Endothelial cell of umbilical vein (primary cell): ENCODE measurements at regions not wholly inside any gene's neighbourhood (a gene's known extent, or its start where the extent isn't known, plus 50 kb on each side); places are given as distances from the start of the nearest gene placed in this dataset.

ENCODE experiments used
- BruUV-seq: library from RNA; stranded (reverse); fragments of 400-500 nt; replicated peaks from 2 replicates; lab custom pipeline; 2021; lab: Mats Ljungman, UMichigan
- CTCF ChIA-PET: fragments of 300-600, 350-600 bp; sonication (Branson Sonifier 250); formaldehyde crosslinking; loops from one replicate; lab custom pipeline; 2021; ENCODE audit warnings: antibody characterized with exemption, inconsistent platforms; lab: Charles Lee
- POLR2A ChIA-PET: fragments of 300-600, 350-600 bp; sonication (Branson Sonifier 250); formaldehyde crosslinking; loops from one replicate; lab custom pipeline; 2021; ENCODE audit warnings: antibody characterized with exemption, inconsistent platforms; lab: Charles Lee
- DNase-seq: peaks from one replicate; pipeline ENCODE4 v3.0.0-alpha.2; 2011; ENCODE audit warnings: low read depth, low spot score
- FAIRE-seq: peaks from 2 replicates; lab custom pipeline; 2011; peaks lifted over from hg19 to GRCh38; lab: Jason Lieb, UNC
- H2AFZ ChIP-seq: 2 replicates; pipeline ENCODE4 v1.6.0; 2012; ENCODE audit warnings: low read depth, low read length, control low read depth, inconsistent platforms
- H3K27ac ChIP-seq: 2 replicates; pipeline ENCODE4 v1.5.1; 2011; ENCODE audit warnings: low read depth, mild to moderate bottlenecking, control low read depth, low read length, moderate library complexity; ENCODE audit not compliant: insufficient read depth
- H3K27me3 ChIP-seq, 2 experiments: 2 replicates each; pipeline versions ENCODE4 v1.6.0 to v1.6.1; 2011; ENCODE audit warnings: low read length in 2 of 2, mixed read lengths in 1 of 2; ENCODE audit not compliant: control insufficient read depth in 2 of 2, insufficient read depth in 2 of 2
- H3K36me3 ChIP-seq, 2 experiments: 2 replicates in 1 of 2; 3 replicates in 1 of 2; pipeline ENCODE4 v1.5.1; 2011; ENCODE audit warnings: low read length in 2 of 2, mild to moderate bottlenecking in 1 of 2, moderate library complexity in 1 of 2; ENCODE audit not compliant: control insufficient read depth in 2 of 2, insufficient read depth in 2 of 2; ENCODE audit errors: extremely low read depth in 1 of 2
- H3K4me1 ChIP-seq: 3 replicates; pipeline ENCODE4 v1.5.1; 2011; ENCODE audit warnings: mild to moderate bottlenecking, low read length; ENCODE audit not compliant: control insufficient read depth, insufficient read depth; ENCODE audit errors: extremely low read depth
- H3K4me2 ChIP-seq: 2 replicates; pipeline ENCODE4 v1.6.1; 2011; ENCODE audit warnings: low read length, control low read depth, mixed read lengths; ENCODE audit not compliant: insufficient read depth
- H3K4me3 ChIP-seq, 3 experiments: fragments of 200-600 bp in 1 of 3; sonication (generic), shearing (Covaris generic) in 1 of 3; replicated peaks in 1 of 3; 2 replicates each; pipeline ENCODE4 v1.5.1; 2011 to 2016; ENCODE audit warnings: control low read depth in 3 of 3, low read length in 3 of 3, mild to moderate bottlenecking in 2 of 3, inconsistent platforms in 1 of 3, low read depth in 1 of 3, moderate library complexity in 1 of 3; ENCODE audit not compliant: insufficient read depth in 1 of 3
- H3K79me2 ChIP-seq: 2 replicates; pipeline ENCODE4 v1.6.0; 2012; ENCODE audit warnings: low read length, inconsistent platforms; ENCODE audit not compliant: control insufficient read depth, insufficient read depth
- H3K9ac ChIP-seq: replicated peaks from 2 replicates; pipeline ENCODE3; 2011; ENCODE audit warnings: low read length, control low read depth; ENCODE audit not compliant: insufficient read depth; ENCODE audit errors: extremely low read depth
- H3K9me1 ChIP-seq: replicated peaks from 3 replicates; pipeline ENCODE4 v1.6.0; 2011; ENCODE audit warnings: mild to moderate bottlenecking, low read length; ENCODE audit not compliant: control insufficient read depth, insufficient read depth; ENCODE audit errors: extremely low read depth
- H3K9me3 ChIP-seq: replicated peaks from 2 replicates; pipeline ENCODE4 v1.5.1; 2012; ENCODE audit warnings: low read length, inconsistent platforms; ENCODE audit not compliant: control insufficient read depth, insufficient read depth
- H4K20me1 ChIP-seq: replicated peaks from 2 replicates; pipeline ENCODE3; 2011; ENCODE audit warnings: mild to moderate bottlenecking, low read length; ENCODE audit not compliant: control insufficient read depth, insufficient read depth; ENCODE audit errors: extremely low read depth
- CTCF ChIP-seq, 2 donors: IDR thresholded peaks; 1 replicate in 1 of 2; 2 replicates in 1 of 2; pipeline ENCODE4 v1.5.1; 2011; ENCODE audit warnings: low read length in 2 of 2, mild to moderate bottlenecking in 2 of 2, moderate library complexity in 2 of 2, control low read depth in 1 of 2, inconsistent platforms in 1 of 2, low read depth in 1 of 2; ENCODE audit not compliant: insufficient read depth in 1 of 2; ENCODE audit errors: extremely low read depth in 1 of 2
- EZH2 ChIP-seq: IDR thresholded peaks from 2 replicates; pipeline ENCODE4 v1.6.1; 2012; ENCODE audit warnings: borderline replicate concordance, low read depth, mild to moderate bottlenecking, moderate library complexity, low read length, inconsistent platforms; ENCODE audit not compliant: severe bottlenecking
- FOS ChIP-seq: IDR thresholded peaks from 2 replicates; pipeline ENCODE4 v1.6.1; 2011; ENCODE audit warnings: mild to moderate bottlenecking, low read length, moderate library complexity, borderline replicate concordance; ENCODE audit not compliant: insufficient read depth
- GATA2 ChIP-seq: IDR thresholded peaks from 2 replicates; pipeline ENCODE4 v1.7.0; 2011; ENCODE audit warnings: low read depth, mild to moderate bottlenecking, moderate library complexity, mixed read lengths, low read length; ENCODE audit not compliant: insufficient read length, insufficient read depth
- JUN ChIP-seq: IDR thresholded peaks from 2 replicates; pipeline ENCODE4 v1.6.1; 2011; ENCODE audit warnings: borderline replicate concordance, low read depth; ENCODE audit not compliant: insufficient read length, insufficient read depth
- MAX ChIP-seq: IDR thresholded peaks from 2 replicates; pipeline ENCODE4 v1.6.1; 2011; ENCODE audit not compliant: insufficient read depth, insufficient read length
- MYC ChIP-seq: IDR thresholded peaks from one replicate; pipeline ENCODE4 v1.6.1; 2011; ENCODE audit warnings: mild to moderate bottlenecking, low read depth, low read length
- POLR2A ChIP-seq: IDR thresholded peaks from 2 replicates; pipeline ENCODE4 v1.6.1; 2012; ENCODE audit warnings: low read depth, mild to moderate bottlenecking, control low read depth, low read length
- POLR2AphosphoS5 ChIP-seq: IDR thresholded peaks from 2 replicates; pipeline ENCODE4 v1.6.1; 2012; ENCODE audit warnings: low read depth, mild to moderate bottlenecking, control low read depth, low read length, moderate library complexity; ENCODE audit not compliant: insufficient read depth
- dilution Hi-C: fragments of 300-500 bp; cut with MboI; formaldehyde crosslinking; loops from one replicate; pipeline ENCODE4 v1.15.0; 2019; ENCODE audit warnings: low sequenced_read_pairs; ENCODE audit not compliant: extremely low pct_ligation_motif_present
- intact Hi-C: fragments of 100-400 bp; cut with micrococcal nuclease; formaldehyde crosslinking; loops from one replicate; pipeline ENCODE4 v1.10.0; 2022

GRCh38 chr18:76203552-76203951 lies 291.5 kb downstream of the ZNF516 start:
- Histone ChIP-seq H4K20me1 (no peaks in the 10 kb centered on the region), H3K4me2 (no peak overlapping the region), H3K9me1 (no peaks in the 10 kb centered on the region), H2AFZ (no peak overlapping the region), H3K4me3 (no peak overlapping the region), H3K36me3 (no peaks in the 10 kb centered on the region), H3K4me1 (no peaks in the 10 kb centered on the region), H3K9me3 (no peaks in the 10 kb centered on the region), H3K79me2 (no peaks in the 10 kb centered on the region), H3K9ac (no peak overlapping the region), H3K27me3 (no peaks in the 10 kb centered on the region), H3K27ac (no peak overlapping the region)
- no peak for TF ChIP-seq POLR2A
- TF ChIP-seq GATA2 = no peak
- no peak for TF ChIP-seq MYC
- TF ChIP-seq JUN = no peak
- no peak for TF ChIP-seq MAX
- no peak for TF ChIP-seq CTCF (IDR thresholded peaks at IDR 0.05; ENCODE audit: extremely low read depth in 1 of 2, insufficient read depth in 1 of 2, low read depth in 1 of 2, low read length in 2 of 2)
- TF ChIP-seq EZH2 = no peak
- TF ChIP-seq POLR2AphosphoS5 = no peak
- no peak for TF ChIP-seq FOS
- DNase-seq (no peak), FAIRE-seq (no peak)
- BruUV-seq = no TSS peak
- intact Hi-C loops (no loop called here), dilution Hi-C loops (no loop called here)
- POLR2A ChIA-PET = no interaction called here
- CTCF ChIA-PET = no interaction called here
